Activated CD8-positive, alpha-beta memory T cell treated with anti-CD3 and anti-CD28 coated beads for 4 hours (primary cell): ENCODE measurements at regions not wholly inside any gene's neighbourhood (a gene's known extent, or its start where the extent isn't known, plus 50 kb on each side); places are given as distances from the start of the nearest gene placed in this dataset.

Experiments
- DNase-seq, 2 donors: peaks; one replicate each; pipeline ENCODE4 v3.0.0-alpha.2; 2020; ENCODE audit warnings: low read depth in 2 of 2

GRCh38 chr9:89967527-89967926 lies 362.7 kb downstream of the GADD45G start:
- no peak for DNase-seq

GRCh38 chr9:89969156-89969675 lies 364.4 kb downstream of the GADD45G start:
- DNase-seq, result no peak

- no peak for DNase-seq
These were observed 365.2 kb downstream of the GADD45G start for GRCh38 chr9:89969881-89970639.

DNA sequence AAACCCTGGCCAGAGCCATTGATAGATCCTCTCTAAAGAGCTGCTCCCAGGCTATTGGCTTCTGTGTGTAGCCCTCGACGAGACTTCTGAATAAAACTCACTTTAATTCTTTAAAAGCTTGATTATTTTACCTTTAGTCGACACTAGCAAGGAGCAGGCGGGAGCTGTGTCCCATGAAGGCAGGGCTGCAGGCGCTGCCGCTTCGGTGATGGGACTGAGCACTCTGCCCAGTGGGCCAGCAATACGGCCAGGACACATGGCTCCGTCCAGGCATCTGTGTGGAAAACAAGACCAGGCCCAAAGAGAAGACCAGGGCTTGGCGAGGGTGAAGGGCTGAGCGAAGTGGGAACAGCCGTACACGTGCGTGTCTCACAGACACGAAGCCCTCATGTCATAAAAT lies 365.9 kb downstream of the GADD45G start:
- DNase-seq, result no peak

GRCh38 chr9:89972535-89972934 lies 367.7 kb downstream of the GADD45G start:
- DNase-seq, result no peak

DNA sequence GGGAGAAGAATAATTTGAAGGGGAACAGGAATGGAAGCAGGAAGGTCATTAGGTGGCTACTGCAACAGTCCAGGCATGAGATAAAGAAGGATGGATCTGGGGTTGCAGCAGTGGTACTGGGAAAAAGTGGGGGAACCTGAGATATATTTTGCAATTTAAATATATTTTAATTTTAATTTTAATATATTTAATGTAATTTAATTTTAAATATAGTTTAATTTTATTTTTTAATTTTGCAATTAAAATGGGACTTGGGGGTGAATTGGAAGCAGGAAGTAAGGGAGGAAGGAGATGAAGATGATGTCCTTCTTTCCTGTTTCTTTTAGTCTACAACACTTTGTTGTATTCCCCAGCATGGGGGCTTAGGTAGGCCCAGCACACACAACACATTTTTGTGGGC lies 369.8 kb downstream of the GADD45G start:
- DNase-seq, result no peak

- DNase-seq, result no peak
These were observed 370.2 kb downstream of the GADD45G start for GRCh38 chr9:89975024-89975423.

DNA sequence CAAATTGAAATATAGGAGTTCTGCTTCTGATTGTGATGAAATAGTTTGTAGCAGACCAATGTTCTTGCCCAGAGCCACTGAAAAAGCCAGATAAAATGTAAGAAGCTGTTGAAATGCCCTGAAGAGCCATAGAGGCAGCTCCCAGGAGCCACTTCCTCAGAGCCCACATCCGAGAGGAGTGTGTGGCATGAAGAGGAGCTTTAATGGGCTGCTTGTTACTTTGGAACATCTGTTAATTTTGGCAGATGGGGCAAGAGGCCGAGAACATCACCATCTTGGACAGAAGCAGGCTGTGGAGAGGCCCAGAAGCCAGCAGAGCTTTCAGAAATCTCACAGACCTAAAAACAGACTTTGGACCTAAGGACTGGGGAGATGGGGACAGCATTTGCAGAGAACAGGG lies 370.8 kb downstream of the GADD45G start:
- DNase-seq, result no peak

DNA sequence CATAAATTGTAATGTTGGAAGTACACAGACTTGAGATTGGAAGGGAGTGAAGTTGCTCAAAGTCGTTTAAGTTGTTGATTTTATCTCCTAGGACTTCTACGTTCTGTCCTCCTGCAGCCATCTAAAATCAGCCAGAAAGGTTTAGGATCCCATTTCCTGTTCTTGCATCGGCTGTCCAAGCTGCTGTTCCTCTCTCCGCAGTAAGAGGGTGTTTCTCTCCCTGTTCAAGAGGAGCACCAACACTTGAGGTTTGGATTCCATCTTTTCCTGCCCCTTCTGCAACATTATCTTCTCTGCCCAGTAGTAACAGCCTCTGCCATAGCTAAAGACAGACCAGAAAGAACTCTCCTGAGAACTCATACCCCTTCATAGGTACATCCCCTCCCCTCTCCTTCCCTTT lies 373.4 kb downstream of the GADD45G start:
- DNase-seq, result no peak

- no peak for DNase-seq
These were observed 375.8 kb downstream of the GADD45G start for GRCh38 chr9:89980600-89980999.

DNA sequence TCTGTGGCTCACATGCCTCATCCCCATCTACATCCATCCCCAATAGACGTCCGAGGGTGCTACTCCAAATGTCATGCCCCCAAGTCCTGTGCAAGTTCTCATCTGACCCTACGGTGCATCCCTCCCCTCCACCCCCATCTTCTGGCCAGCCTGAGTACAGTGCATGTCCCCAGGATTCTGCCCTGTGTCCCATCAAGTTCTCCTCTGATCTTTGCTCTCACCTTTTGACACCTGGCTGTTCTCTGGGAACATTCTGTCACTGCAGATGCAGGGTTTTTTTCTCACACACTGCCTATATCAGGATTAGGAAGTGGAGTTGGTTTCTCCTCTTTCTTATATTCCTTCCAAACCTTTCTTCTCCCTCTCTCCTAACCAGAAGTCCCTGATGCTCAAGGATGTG lies 377.2 kb downstream of the GADD45G start:
- no peak for DNase-seq

GRCh38 chr9:89983411-89983810 lies 378.6 kb downstream of the GADD45G start:
- DNase-seq, result no peak

DNA sequence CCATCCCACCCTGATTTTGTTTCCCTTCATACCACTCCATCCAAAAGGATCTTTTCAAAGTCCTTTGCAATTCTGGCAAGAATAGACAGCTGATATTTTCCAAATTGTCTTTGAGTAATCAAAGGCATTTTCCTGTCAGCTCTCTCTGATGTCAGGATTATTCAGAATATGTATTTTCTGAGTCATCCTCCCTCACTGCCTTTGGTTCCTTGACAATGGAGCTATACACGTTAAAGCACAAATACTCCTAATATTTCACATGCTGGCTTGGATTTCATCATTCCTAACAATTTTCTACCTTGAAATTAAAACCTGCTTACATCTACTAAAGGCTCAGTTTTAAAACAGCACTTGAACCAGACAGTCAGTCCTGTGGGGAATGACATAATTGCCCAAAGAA lies 379.4 kb downstream of the GADD45G start:
- no peak for DNase-seq

DNA sequence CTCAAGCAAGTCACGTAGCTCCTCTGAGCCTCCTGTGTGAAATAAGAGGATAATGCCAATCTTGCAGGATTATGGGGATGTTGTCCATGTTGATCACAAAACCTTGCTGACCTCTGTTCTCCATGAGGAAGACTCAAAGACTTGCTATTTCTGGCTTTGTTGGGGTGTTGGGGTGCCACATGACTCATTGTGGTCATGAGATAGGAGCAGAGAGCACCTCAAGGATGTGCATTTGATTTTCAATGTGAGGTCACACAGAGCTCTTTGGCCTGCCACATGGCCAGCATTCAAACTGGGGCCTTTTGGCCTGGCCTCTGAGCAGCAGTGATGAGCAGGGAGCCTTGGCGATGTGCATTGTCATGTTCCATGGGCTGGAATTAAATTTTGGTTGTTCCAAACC lies 380.3 kb downstream of the GADD45G start:
- DNase-seq, result no peak

- DNase-seq, result no peak
These were observed 381.4 kb downstream of the GADD45G start for GRCh38 chr9:89986190-89986589.

DNA sequence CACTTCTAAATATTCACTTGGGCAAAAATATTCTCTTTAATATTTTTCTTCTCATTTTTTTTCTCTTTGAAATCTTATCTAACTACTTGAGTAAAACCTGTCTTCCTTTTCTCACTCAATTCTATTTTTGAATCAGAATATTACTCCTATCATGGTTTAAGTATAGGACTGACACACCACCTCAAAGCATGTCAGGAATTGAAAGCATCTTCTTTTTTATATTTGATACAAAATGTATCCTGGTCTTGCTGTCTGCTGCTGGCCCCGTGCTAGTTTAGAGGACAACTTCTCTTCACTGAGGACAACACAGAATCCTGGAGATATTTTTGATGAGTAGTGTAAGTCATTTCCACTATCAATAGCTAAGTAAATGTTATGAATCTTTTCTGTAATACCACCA lies 383.6 kb downstream of the GADD45G start:
- no peak for DNase-seq

DNA sequence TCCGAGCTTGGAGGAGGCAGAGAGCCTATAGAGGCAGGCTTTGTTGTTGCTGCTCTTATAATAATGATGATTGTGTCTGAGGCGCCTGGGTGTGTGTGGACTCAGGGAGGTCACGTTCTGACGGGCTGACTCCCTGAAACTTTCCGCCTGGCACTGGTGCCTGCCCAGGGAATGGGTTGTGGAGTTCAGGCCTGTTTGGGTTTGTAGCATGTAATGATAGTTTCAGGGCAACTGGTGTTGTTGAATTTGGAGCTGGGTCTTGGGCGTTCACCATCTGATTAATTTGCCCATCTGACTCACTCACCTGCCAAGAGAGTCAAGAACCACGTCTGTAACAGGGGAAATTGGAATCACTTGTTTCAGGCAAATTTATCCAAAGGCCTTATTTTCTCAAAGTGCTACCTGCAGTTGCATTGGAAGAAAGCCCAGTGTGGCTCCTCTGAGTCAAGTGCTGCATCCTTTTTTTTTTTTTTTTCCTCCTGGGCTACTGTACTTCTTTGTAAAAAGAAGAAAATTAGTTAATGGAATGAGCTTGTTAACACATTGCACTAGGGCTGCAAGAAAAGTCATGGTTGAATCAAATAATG lies 386.5 kb downstream of the GADD45G start:
- DNase-seq, result no peak

GRCh38 chr9:89992326-89993198 lies 387.8 kb downstream of the GADD45G start:
- DNase-seq, result no peak

GRCh38 chr9:89993678-89994630 lies 389.1 kb downstream of the GADD45G start:
- DNase-seq, result no peak

DNA sequence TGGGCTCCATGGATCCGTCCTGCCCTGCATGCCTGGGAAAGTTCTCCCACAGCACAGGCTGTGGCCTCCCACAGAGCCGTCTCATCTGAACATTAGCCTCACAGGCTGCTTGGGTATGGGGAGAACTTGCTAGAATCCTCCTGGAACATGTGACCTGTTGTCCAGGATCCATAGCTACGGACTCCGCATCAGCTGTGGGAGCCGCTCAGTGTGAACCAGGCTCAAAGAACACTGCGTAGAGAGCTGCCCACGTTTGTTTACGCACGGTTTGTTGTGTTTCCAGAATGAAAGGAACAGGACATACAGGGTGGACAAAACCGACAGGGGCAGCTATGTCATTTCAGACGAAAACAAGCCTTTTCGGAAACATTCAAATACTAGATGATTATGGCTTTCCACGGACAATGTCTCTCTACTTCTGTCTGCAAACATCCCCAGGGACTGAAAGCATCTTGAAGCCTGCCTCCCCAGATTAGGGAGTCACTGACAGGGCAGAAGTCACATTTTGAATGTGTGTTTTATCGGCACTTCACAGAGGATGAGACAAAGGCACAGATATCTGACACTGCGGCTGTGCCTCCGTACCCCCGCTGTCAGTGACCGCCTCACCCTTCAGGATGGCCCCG lies 390.3 kb downstream of the GADD45G start:
- no peak for DNase-seq

DNA sequence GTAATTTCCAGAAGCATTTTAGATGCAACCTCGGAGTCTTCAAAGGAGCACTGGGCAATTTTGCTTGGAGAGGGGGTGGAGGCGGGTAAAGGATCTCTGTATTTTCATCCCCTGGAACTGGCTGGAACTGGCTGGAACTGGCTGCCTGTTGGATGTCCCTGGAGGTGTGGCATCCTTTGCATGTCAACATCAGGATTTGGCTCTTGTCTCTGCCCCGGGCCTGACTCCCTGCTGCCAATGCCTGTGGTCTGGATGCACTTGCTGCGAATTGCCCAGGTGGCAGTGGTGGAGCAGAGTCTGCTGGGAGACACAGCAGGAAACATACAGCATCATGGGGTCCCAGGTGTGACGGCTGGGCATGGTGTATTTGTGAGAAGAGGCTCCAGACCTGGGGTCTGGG lies 391.3 kb downstream of the GADD45G start:
- DNase-seq, result no peak
